ENCODE measurements at regions not wholly inside any gene's neighbourhood (a gene's known extent, or its start where the extent isn't known, plus 50 kb on each side); places are given as distances from the start of the nearest gene placed in this dataset.

DNA sequence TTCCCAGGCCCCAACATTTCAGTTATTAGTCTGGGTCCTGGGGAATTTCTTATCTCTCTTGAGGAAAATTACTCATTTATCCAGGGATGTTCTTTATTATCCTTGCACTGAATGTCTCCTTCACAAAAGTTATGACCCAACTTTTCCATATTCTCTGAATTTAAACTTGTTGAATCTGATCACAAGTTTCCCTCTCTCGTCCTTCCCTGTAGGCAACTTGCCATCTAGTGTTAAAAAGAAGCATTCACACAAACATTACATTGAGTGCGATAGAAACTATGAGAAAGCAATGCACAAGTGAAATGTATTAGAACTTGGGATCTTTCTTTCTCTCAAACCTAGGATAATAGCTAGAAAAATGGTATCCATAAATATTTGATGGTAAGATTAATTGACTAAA, 608.4 kb downstream of the FSCB start:
- Histone ChIP-seq H3K79me2 (ENCODE audit: insufficient read depth, low read length) (no peaks in the 10 kb centered on the region), H3K4me2 (ENCODE audit: low read depth, low read length) (no peak overlapping the region), H3K9me3 (ENCODE audit: low read length) (no peaks in the 10 kb centered on the region), H2AFZ (ENCODE audit: low read length) (no peak overlapping the region), H3K4me3 (replicated peaks in 1 of 3; ENCODE audit: insufficient read depth in 1 of 3, low read depth in 2 of 3, low read length in 3 of 3) (no peak overlapping the region), H3K27ac (ENCODE audit: extremely low read length, insufficient read depth, low read length) (no peak overlapping the region), H3K9ac (ENCODE audit: insufficient read depth, low read depth, low read length) (no peak overlapping the region), H3K4me1 (ENCODE audit: insufficient read depth, low read length) (peaks cover 76% of the 10 kb centered on the region), H4K20me1 (ENCODE audit: insufficient read depth, low read length) (no peaks in the 10 kb centered on the region), H3K27me3 (ENCODE audit: control insufficient read depth in 1 of 2, insufficient read depth in 2 of 2, low read length in 2 of 2) (no peaks in the 10 kb centered on the region), H3K36me3 (replicated peaks in 1 of 2; ENCODE audit: control insufficient read depth in 1 of 2, insufficient read depth in 2 of 2, low read length in 2 of 2) (no peaks in the 10 kb centered on the region)
- no peak for ATAC-seq
- no TSS peak for BruUV-seq (replicated peaks)
- in situ Hi-C loops (cut with HindIII; ENCODE audit: extremely low pct_ligation_motif_present, low pct_unique_long_range_greater_than_20kb) = loop anchor here (10.0 kb wide), 1 partner anchor 114 kb away; no protein-coding TSS in a partner anchor
- DNase-seq (ENCODE audit: low spot score) = peak; percentile 16
- ChIA-PET POLR2A (no interaction called here), CTCF (ENCODE audit: low intra/inter-chr PET ratio, low total read pairs) (no interaction called here)
- 73% methylated on average over 2 of the region's 2 CpGs for WGBS (ENCODE audit: low lambda C conversion rate)
- intact Hi-C loops (cut with micrococcal nuclease; ENCODE audit: unreplicated experiment) = loop anchor here (10.0 kb wide), 1 partner anchor 354 kb away; no protein-coding TSS in a partner anchor
- no peak for FAIRE-seq
- TF ChIP-seq, protein P1, sequence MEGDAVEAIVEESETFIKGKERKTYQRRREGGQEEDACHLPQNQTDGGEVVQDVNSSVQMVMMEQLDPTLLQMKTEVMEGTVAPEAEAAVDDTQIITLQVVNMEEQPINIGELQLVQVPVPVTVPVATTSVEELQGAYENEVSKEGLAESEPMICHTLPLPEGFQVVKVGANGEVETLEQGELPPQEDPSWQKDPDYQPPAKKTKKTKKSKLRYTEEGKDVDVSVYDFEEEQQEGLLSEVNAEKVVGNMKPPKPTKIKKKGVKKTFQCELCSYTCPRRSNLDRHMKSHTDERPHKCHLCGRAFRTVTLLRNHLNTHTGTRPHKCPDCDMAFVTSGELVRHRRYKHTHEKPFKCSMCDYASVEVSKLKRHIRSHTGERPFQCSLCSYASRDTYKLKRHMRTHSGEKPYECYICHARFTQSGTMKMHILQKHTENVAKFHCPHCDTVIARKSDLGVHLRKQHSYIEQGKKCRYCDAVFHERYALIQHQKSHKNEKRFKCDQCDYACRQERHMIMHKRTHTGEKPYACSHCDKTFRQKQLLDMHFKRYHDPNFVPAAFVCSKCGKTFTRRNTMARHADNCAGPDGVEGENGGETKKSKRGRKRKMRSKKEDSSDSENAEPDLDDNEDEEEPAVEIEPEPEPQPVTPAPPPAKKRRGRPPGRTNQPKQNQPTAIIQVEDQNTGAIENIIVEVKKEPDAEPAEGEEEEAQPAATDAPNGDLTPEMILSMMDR (CRISPR knock-in tag; IDR thresholded peaks at IDR 0.05) = peak; percentile 55
- TF ChIP-seq ZNF484 (CRISPR knock-in tag; IDR thresholded peaks at IDR 0.05; ENCODE audit: borderline replicate concordance, low read depth) (no peak), SMC3 (IDR thresholded peaks at IDR 0.05; ENCODE audit: low read length) (0 out of 2 replicates have a peak, but pooled peaks have one; percentile 12), STAG1 (CRISPR knock-in tag; IDR thresholded peaks at IDR 0.05) (peak; percentile 61)
- TF ChIP-seq, protein P2, sequence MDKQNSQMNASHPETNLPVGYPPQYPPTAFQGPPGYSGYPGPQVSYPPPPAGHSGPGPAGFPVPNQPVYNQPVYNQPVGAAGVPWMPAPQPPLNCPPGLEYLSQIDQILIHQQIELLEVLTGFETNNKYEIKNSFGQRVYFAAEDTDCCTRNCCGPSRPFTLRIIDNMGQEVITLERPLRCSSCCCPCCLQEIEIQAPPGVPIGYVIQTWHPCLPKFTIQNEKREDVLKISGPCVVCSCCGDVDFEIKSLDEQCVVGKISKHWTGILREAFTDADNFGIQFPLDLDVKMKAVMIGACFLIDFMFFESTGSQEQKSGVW (CRISPR knock-in tag; IDR thresholded peaks at IDR 0.05; ENCODE audit: borderline replicate concordance) = no peak

DNA sequence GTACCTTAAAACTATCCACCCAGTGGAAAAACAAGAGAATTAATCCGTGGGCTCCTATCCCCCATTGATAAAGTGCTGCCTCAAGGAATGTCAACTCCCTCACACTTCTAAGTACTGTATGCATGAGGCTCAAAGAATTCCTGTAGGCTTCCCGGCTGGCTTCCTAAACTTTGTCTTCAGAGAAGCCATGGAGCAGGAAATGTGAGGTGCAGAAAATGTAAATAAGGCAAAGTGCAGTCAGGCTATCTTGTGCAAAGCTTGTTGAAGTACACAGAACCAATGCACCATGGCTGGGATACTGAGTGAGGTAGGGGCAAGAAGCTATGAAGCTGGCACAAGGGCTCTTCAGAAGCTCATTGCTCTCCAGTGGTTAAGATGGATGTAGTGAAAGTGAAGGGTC, 611.0 kb downstream of the FSCB start:
- peak; percentile 76 for ATAC-seq
- H4K20me1 ChIP-seq (ENCODE audit: insufficient read depth, low read length) = no peaks in the 10 kb centered on the region
- no peaks in the 10 kb centered on the region for H3K36me3 ChIP-seq (replicated peaks in 1 of 2; ENCODE audit: control insufficient read depth in 1 of 2, insufficient read depth in 2 of 2, low read length in 2 of 2)
- H3K79me2 ChIP-seq (ENCODE audit: insufficient read depth, low read length) = no peaks in the 10 kb centered on the region
- no peaks in the 10 kb centered on the region for H3K27me3 ChIP-seq (ENCODE audit: control insufficient read depth in 1 of 2, insufficient read depth in 2 of 2, low read length in 2 of 2)
- BruUV-seq (replicated peaks) = no TSS peak
- WGBS (ENCODE audit: low lambda C conversion rate) = 10% methylated on average over 2 of the region's 2 CpGs
- peak; percentile 48 for DNase-seq (ENCODE audit: low spot score)
- H3K9ac ChIP-seq (ENCODE audit: insufficient read depth, low read depth, low read length) = no peak overlapping the region
- CTCF ChIA-PET (ENCODE audit: low intra/inter-chr PET ratio, low total read pairs) = no interaction called here
- peak overlapping the region; percentile 38 for H2AFZ ChIP-seq (ENCODE audit: low read length)
- intact Hi-C loops (cut with micrococcal nuclease; ENCODE audit: unreplicated experiment) (loop anchor here (10.0 kb wide), 1 partner anchor 351 kb away; no protein-coding TSS in a partner anchor), in situ Hi-C loops (cut with HindIII; ENCODE audit: extremely low pct_ligation_motif_present, low pct_unique_long_range_greater_than_20kb) (loop anchor here (10.0 kb wide), 1 partner anchor 111 kb away; no protein-coding TSS in a partner anchor)
- POLR2A ChIA-PET = no interaction called here
- peaks cover 50% of the 10 kb centered on the region for H3K4me1 ChIP-seq (ENCODE audit: insufficient read depth, low read length)
- no peak overlapping the region for H3K4me3 ChIP-seq (replicated peaks in 1 of 3; ENCODE audit: insufficient read depth in 1 of 3, low read depth in 2 of 3, low read length in 3 of 3)
- H3K27ac ChIP-seq (ENCODE audit: extremely low read length, insufficient read depth, low read length) = peak overlapping the region; percentile 28
- peak overlapping the region; percentile 38 for H3K4me2 ChIP-seq (ENCODE audit: low read depth, low read length)
- no peaks in the 10 kb centered on the region for H3K9me3 ChIP-seq (ENCODE audit: low read length)
- peak; percentile 70 for FAIRE-seq
- TF ChIP-seq TSC22D2 (CRISPR knock-in tag; IDR thresholded peaks at IDR 0.05; ENCODE audit: borderline replicate concordance) = no peak
- TF ChIP-seq TGIF2 (CRISPR knock-in tag; IDR thresholded peaks at IDR 0.05) = no peak
- TF ChIP-seq, protein P3, sequence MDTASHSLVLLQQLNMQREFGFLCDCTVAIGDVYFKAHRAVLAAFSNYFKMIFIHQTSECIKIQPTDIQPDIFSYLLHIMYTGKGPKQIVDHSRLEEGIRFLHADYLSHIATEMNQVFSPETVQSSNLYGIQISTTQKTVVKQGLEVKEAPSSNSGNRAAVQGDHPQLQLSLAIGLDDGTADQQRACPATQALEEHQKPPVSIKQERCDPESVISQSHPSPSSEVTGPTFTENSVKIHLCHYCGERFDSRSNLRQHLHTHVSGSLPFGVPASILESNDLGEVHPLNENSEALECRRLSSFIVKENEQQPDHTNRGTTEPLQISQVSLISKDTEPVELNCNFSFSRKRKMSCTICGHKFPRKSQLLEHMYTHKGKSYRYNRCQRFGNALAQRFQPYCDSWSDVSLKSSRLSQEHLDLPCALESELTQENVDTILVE (CRISPR knock-in tag; IDR thresholded peaks at IDR 0.05) = no peak
- no peak for TF ChIP-seq ZFY (CRISPR knock-in tag; IDR thresholded peaks at IDR 0.05)
- no peak for TF ChIP-seq JUND (CRISPR knock-in tag; IDR thresholded peaks at IDR 0.05)
- no peak for TF ChIP-seq IRF2 (CRISPR knock-in tag; IDR thresholded peaks at IDR 0.05)
- TF ChIP-seq ETV5 (CRISPR knock-in tag; IDR thresholded peaks at IDR 0.05; ENCODE audit: borderline replicate concordance) = peak; percentile 47; the same call in 1 of the 2 replicates
- TF ChIP-seq, protein P4, sequence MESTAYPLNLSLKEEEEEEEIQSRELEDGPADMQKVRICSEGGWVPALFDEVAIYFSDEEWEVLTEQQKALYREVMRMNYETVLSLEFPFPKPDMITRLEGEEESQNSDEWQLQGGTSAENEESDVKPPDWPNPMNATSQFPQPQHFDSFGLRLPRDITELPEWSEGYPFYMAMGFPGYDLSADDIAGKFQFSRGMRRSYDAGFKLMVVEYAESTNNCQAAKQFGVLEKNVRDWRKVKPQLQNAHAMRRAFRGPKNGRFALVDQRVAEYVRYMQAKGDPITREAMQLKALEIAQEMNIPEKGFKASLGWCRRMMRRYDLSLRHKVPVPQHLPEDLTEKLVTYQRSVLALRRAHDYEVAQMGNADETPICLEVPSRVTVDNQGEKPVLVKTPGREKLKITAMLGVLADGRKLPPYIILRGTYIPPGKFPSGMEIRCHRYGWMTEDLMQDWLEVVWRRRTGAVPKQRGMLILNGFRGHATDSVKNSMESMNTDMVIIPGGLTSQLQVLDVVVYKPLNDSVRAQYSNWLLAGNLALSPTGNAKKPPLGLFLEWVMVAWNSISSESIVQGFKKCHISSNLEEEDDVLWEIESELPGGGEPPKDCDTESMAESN (CRISPR knock-in tag; conservative IDR thresholded peaks at IDR 0.05) = no peak
- TF ChIP-seq ASH2L (IDR thresholded peaks at IDR 0.05; ENCODE audit: insufficient read length, low read depth, low read length) = no peak
